HG02981 (cell line): ENCODE measurements at regions not wholly inside any gene's neighbourhood (a gene's known extent, or its start where the extent isn't known, plus 50 kb on each side); places are given as distances from the start of the nearest gene placed in this dataset.
"Not testable (repeated sequence)": the region's sequence is repeated elsewhere in the genome, so short reads cannot be mapped to it uniquely, and the experiment has no call there.

Source experiments
- ATAC-seq: cut with Tn5 transposase; IDR thresholded peaks from one replicate; pipeline ENCODE4 v1.9.1; 2021; ENCODE audit warnings: mild to moderate bottlenecking, moderate library complexity; ENCODE audit not compliant: unreplicated experiment

DNA sequence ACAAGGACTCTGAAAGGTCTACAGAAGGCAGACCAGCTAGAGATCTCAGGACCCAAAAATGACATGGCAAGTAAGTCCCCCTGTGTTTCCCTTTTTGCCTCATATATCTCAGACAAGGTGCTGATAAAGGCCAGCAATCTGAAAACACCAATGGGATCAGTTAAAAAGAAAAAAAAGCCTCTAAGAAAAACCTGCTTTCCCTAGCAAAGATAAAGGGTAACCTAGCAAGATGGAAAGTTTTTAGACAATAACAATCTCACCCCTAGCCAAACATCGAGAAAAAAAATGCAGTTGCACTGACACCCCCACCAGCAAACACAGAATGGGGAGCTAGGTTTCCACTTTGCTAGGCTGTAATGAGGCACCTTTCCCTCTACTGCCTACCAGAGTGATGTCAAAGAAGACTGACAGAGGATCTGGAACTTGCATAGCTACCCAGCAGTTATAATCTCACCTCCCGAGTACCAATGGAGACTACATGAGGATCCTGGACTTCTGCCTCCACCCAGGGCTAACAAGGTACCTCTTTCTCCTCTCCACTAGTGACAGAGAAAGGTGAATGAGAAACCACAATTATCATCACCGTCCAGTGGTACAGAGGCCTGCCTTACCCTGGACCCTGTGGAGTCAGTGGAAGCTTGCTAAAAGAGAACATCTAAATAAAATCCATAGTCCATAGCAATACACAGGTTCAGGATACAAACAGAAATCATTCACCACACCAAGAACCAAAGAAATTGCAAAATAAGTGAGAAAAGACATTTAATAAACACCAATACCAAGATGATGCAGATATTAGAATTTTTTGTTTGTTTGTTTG lies 240.8 kb downstream of the ARHGAP12 start:
- no peak for ATAC-seq

DNA sequence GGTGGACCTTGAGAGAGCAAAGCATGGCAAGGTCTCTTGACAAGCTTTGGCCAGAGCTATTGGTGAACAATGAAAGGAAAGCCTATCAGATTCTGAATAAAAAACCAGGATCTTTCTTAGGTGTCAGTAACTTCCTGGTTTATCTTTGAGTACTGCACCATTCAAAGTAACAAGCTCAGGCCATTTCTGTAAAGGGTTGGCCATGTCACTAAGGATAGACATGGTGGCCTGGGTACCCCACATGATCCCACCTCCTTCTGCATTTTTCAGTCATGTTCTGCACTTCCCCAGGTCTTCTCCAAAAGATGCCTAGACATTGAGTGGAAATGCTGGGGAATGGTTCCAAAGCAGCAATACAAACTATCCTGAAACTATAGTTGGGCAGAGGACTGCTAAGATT lies 242.0 kb downstream of the ARHGAP12 start:
- no peak for ATAC-seq

DNA sequence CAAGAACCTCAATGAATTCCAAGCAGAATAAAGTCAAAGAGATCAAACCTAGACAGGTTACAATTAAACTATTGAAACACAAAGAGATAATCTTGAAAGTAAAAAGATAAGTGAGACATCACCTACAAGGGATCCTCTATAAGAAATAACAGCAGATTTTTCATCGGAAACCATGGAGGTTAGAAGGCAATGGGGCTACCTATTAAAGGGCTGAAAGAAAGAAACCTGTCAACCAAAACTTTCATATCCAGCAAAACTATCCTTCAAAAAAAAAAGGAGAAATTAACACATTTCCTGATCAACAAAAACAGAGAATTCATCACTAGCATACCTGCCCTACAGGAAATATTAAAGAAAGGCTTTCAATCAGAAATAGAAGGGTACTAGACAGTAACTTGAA lies 244.9 kb downstream of the ARHGAP12 start:
- no peak for ATAC-seq

DNA sequence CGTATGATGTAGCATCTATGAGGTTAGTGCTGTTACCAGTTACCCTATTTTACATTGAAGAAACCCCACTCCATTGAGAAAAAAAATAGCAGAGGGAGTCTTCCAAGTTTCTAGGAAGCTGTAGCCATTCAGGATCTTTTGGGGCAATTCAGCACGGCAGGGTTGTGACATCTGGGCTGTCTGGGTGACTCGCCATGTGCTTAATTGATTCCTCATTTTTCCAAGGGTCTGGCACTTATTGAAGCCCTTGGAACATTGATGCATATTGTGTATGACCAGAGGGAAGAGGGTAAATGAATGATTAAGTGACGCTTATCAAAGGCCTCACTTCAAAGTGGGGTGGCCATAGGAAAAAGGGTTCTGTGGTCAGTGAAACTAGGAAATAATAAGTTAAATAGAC lies 248.7 kb downstream of the ARHGAP12 start:
- ATAC-seq: no peak

DNA sequence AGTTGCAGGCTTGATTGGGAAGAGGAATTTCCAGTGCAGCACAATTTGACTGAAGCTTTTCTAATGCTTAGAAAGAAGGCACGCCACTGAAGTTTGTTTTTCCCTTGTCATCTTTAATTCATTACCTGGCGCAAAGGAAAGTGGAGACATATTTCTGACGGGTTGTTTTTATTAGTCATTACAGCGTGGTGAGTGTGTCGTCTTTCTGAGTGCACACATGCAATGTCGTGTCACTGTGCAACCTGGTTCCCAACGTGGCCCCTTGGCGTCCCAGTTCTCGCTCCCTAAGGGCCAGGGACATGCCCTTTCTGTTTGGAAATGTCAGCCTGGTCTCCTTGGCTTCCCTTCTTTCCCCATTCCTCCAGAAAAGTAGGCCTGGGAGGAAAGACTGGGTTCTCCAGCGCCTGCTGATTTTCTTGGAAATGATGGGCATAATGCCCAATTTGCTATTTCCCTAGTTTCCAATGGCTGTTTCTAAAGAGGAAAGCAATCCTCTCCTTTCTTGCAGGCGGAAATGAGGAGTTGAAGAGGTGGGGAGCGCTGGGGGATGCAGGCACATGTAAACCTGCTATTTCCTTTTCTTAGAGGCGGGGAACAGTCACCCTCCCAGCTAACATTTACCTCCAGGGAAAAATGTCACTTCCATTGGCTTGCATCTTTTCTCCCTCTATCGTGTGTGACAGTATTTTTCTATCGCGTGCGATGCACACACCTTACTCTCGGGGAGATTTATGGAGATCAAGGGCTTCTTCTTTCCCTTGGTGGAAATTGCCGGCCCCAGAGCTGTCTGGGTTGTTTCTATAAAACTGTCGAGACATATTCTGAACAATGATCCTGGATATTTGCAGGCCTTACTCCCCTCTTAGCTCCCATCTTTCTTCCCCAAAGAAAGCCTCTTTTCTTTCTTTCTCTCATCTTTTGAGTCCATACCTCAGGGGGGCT lies 249.8 kb downstream of the ARHGAP12 start:
- no peak for ATAC-seq

DNA sequence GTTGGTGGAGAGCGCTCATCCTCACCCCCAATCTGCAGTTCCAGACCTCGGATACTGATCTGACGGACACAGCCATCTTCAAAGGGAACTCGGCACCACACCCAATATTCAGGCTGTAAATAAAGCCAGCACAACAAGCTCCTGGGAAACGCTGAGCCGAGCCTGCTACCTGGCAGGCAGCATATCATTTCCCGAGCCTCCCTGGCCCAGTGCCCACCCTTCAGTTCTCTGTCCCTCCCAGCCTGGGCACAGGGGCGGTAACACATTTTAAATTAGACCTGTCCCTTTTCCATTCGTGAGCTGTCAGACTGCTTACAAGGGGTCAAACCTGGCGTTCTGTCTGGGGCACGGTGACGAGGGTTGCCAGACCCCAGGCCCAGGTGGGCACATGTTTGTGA lies 250.5 kb downstream of the ARHGAP12 start:
- no peak for ATAC-seq

DNA sequence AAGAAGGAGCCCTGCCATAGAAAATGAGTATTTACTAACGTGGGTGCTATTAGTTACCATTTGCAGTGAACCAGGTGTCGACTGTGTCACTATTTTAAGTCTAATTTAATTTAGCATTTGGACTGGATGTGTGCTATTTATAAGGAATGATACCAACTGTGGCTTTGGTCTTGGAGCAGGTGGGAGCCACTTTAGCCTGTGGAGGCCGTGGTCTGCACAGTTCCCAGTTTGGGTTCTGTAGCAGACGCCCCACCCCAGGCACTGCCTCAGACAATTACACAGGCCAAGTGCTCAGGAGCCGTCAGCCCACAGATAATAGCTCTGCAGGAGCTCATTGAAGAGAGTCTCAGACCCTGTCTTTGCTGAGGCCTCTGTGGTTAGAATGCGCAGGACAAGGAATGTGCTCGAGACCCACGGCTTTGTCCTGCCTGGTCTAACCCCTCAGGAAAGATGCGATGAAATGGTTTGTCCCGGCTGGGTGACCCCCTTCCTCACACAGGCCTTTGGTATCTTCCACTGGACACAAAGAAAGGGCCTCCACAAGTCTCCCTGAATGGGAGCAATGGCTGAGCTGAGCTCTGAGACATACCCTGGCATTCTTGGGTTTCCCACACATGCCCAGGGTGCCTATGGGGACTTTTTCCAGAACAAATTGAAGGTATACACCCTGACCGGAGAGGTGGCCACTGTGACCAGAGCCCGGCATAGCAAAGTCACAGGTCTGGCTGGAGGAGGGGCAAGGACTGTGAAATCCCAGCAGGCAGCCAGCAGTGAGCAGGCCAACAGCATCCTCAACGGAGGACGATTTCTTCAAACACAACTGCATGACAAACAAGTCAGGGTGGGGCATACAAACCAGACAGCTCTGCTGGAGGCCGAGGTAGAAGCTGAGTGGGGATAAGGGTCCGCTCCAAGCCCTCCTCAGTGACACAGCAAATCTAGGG lies 251.2 kb downstream of the ARHGAP12 start:
- no peak for ATAC-seq

DNA sequence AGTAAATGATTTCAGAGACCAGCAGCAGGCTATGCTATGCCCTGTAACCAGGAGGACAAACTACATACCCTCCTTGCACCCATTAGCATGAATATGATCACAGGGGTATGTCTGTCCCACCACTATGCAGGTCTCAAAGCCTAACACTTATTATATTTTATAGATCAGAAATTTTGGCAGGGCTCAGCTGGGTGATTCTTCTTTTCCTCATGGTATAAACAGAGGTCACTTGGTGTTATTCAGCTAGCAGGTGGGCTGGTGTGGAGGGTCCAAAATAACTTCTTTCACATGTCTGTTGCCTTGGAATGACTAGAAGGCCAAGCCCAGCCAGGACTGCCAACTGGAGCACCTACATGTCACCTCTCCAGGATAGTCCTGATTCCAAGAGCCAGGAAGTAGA lies 252.9 kb downstream of the ARHGAP12 start:
- ATAC-seq: no peak

DNA sequence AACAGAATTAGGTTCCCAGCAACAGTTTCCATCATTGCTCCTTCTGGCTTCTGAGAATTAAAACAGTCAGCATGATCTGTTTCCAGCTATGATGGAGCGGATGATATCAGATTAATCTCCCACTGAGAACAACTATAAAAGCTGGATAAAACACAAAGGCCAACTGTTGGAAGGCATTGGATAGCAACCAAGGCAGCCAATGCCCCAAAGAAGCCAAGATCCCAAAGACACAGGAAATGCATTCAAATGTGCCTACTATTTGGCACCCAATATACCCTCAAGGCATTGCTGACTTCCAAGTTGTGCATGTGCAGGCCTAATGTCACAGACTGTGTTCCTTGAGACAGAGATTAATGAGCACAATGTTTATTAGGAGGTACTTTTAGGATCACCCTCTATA lies 259.3 kb downstream of the ARHGAP12 start:
- ATAC-seq: no peak

DNA sequence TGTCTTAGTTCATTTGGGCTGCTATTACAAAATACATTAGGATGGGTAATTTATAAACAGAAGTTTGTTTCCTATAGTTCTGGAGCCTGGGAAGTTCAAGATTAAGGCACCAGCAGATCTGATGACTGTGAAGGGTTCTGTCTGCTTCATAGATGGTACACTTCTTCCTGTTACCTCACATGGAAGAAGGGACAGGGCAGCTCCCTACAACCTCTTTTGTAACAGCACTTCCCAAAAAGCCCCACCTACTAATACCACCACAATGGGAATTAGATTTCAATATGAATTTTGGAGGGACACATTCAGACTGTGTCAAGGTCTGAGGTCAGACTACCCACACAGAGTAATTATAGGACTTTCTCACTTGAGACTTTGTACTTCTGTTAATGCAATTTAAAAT lies 260.3 kb downstream of the ARHGAP12 start:
- no peak for ATAC-seq

DNA sequence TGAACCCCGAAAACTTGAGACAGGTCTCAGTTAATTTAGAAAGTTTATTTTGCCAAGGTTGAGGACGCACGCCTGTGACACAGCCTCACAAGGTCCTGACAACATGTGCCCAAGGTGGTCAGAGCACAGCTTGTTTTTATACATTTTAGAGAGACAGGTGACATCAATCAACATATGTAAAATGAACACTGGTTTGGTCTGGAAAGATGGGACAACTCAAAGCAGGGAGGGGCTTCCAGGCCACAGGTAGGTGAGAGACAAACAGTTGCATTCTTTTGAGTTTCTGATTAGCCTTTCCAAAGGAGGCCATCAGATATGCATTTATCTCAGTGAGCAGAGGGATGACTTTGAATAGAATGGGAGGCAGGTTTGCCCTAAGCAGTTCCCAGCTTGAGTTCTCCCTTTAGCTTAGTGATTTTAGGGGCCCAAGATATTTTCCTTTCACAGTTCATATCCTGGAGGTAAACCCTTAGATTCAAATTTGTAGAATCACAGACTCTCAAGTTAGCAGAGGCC lies 262.8 kb downstream of the ARHGAP12 start:
- not testable (repeated sequence) for ATAC-seq

DNA sequence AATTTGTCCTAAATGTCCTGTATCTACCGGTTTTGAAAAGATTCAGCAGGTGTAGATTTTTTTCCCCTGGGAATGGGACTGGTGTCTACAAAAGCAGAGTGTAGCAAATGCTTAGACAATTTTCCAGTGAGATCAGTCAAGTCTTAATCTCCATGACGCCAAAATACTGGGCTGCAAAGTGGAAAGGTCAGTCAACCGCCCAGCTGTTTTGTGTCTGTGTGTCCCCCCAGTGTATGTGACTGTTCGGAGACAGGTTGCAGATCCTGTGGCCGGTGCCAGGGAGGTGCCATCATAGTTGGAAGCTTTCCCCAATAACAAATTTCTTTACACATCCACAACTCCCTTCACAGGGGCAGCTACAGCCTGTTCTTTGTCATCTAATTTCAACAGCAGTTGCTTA lies 263.8 kb downstream of the ARHGAP12 start:
- ATAC-seq: no peak

DNA sequence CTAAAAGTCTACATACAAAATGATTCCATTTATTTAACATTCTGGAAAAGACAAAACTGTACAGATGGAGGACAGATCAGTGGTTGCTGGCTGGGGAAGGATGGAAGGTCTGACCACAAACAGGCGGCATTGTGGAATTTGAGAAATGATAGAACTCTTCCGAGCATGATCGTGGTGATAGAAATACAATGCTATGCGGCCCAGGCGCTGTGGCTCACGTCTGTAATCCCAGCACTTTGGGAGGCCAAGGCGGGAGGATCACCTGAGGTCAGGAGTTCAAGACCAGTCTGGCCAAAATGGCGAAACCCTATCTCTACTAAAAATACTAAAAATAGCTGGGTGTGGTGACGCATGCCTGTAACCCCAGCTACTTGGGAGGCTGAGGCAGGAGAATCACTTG lies 264.6 kb downstream of the ARHGAP12 start:
- not testable (repeated sequence) for ATAC-seq

DNA sequence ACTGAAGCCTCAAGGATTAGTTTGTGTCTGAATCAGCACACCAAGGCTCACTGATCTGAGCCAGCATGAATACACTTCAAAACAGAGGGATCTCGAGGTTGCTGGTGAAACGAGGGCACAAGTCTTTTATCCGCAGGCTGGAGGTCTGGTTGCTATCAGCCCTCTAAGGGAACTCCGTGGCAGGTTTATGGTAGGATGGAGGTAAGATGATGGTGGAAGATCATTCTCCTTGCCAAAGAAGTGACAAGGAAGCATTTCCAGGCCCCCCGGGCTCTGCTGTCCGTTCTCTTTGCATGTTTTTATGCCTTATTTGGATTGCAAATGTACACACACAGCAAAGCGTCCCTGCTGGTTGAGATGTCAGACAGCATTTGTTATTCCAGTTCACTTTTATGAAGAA lies 268.3 kb downstream of the ARHGAP12 start:
- ATAC-seq: no peak

DNA sequence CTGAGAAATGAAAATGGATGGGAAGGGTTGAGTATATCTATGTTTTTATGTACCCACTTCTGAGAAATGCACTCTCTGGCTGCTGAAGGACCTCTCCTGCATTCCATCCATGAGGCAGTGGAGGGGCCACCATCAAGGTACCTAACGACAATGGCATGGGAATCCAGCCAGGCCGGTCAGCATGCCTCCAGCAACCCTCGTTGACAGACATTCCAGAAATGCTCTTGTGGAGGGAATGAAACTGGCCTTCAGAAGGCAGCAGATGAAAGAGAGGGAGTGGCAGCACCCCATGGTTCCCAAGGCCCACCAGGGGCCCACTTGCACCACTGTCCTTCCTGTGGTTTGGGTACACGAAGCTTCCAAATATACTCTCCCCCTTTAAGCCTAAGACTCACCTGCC lies 269.0 kb downstream of the ARHGAP12 start:
- no peak for ATAC-seq

DNA sequence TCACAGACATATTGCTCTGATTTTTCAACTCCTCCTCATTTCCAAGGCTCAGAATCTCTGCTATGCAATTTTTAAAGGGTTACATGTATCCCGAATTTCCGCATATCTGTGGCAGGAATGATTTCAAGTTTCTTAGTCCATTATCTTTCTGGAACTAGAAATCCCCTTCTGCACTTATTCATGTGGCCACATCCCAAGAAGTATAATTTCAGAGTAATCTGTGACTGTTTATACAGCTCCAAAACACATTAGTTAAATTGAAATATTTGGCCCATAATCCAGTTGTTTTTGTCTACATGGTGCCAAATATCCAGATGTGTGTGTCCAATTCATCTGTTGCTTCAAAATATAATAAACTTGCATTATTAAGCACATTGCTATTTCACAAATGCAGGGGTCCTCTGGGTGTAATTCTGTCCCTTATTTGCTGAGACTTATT lies 271.2 kb downstream of the ARHGAP12 start:
- ATAC-seq: no peak

DNA sequence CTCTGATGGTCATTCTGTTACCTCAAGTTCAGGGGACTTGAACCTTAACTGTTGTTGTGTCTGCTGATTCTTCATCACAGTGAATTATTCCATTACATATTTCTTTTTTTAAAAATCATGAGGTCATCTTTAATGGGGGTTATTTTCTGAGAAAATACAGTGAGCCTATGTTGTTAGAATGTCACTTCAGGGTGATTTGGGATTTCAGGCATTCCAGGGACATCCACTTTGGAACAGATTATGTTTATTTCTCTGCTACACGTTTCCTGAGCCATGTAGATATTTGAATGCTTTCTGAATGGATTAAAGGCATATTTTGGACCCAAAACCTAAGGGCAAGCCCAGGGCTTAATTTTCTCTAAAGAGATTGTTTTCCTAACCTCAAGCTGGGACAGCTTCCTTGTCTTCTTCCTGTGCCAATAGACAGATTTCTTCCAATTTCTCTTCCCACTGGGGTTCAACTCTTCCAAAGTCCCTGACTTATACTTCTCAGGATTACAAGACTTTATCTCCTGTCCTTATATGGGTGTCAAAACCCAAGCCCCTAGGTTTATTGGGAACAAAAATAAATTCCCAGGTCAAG lies 271.7 kb downstream of the ARHGAP12 start:
- no peak for ATAC-seq

DNA sequence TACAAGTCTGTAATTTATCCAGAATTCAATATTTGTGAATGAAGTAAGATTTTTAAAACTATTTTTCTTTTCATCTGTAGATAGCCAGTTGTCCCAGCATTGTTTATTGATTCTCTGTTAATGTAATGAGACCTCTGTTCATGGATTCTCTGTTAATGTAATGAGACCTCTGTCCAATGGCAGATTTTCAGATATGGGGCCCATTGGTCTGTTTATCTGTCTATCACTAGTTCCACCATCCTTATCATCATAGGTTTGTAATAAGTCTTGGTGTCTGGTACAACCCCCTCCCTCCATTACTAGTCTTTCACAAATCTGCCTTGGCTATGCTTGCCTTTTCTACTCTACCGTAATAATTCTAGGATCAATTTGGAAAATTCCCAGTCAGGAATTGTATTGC lies 276.6 kb downstream of the ARHGAP12 start:
- no peak for ATAC-seq

DNA sequence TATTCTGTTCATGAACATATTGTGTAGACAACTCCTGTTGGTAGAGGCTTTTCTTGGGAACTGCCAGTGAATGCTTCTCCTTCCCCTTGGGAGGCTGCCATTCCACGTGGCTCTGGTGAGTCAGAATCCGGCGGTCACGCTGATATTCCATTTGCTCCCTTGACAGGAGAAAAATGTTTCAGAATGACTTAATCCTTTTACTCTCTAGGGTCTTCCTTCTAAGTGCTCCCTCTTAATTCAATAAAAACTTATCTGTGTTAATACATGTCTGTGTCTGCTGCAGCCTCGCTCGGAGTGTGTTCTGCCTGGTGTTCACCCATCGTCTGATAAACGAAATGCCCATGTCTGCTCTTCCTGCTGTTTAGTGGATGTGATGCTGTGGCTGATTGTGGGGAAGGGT lies 278.6 kb downstream of the ARHGAP12 start:
- ATAC-seq: no peak

DNA sequence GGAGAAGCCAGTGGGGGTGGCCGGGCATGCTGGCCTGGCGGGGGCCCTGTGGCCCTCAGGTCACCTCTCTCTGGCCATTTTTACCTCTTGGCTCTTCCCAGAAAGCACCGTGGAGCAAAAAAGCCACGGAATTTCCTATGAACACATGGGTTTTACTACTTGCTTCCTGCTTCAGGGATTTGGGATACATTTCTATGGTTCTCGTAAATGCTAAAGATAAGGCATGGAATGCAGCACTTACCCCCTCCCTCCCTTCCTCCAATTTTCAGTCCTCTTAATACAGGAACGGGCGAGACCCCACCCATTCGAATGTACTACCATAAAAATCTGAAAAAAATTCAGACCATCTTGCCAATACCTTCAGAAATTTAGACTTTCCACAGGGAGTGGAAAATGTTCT lies 279.7 kb downstream of the ARHGAP12 start:
- no peak for ATAC-seq
